Loucy (cell line): ENCODE measurements at regions not wholly inside any gene's neighbourhood (a gene's known extent, or its start where the extent isn't known, plus 50 kb on each side); places are given as distances from the start of the nearest gene placed in this dataset.

ENCODE experiments used
- H2AFZ ChIP-seq: fragments of 200-600 bp; sonication (generic); 2 replicates; pipeline ENCODE4 v1.6.0; 2016; ENCODE audit warnings: antibody characterized with exemption, mild to moderate bottlenecking, low read length, moderate library complexity
- H3F3A ChIP-seq: fragments of 200-600 bp; 2 replicates; pipeline ENCODE4 v1.6.0; 2016; ENCODE audit warnings: antibody characterized with exemption, low read depth, mild to moderate bottlenecking
- H3K27me3 ChIP-seq: fragments of 200-600 bp; sonication (generic); 2 replicates; pipeline ENCODE4 v1.6.1; 2014; ENCODE audit warnings: low read length, mild to moderate bottlenecking; ENCODE audit not compliant: insufficient read depth, poor library complexity, severe bottlenecking
- H3K36me3 ChIP-seq: fragments of 200-600 bp; sonication (generic); 2 replicates; pipeline ENCODE4 v1.6.1; 2016; ENCODE audit warnings: low read length; ENCODE audit not compliant: insufficient read depth
- H3K4me1 ChIP-seq: fragments of 200-600 bp; sonication (generic); 2 replicates; pipeline ENCODE4 v1.5.1; 2014; ENCODE audit warnings: low read length, mild to moderate bottlenecking; ENCODE audit not compliant: insufficient read depth, poor library complexity, severe bottlenecking
- H3K4me2 ChIP-seq: fragments of 200-600 bp; sonication (generic); 2 replicates; pipeline ENCODE4 v1.6.0; 2014; ENCODE audit warnings: antibody characterized with exemption, low read length, low read depth, mild to moderate bottlenecking; ENCODE audit not compliant: poor library complexity, severe bottlenecking
- H3K4me3 ChIP-seq: fragments of 200-600 bp; sonication (generic); 2 replicates; pipeline ENCODE4 v1.5.1; 2014; ENCODE audit warnings: low read length, mild to moderate bottlenecking, mixed read lengths; ENCODE audit not compliant: poor library complexity, severe bottlenecking
- H3K79me2 ChIP-seq: fragments of 200-600 bp; sonication (generic); 2 replicates; pipeline ENCODE4 v1.6.1; 2014; ENCODE audit warnings: low read length; ENCODE audit not compliant: insufficient read depth
- H3K9ac ChIP-seq: fragments of 200-600 bp; sonication (generic); 2 replicates; pipeline ENCODE4 v1.6.0; 2014; ENCODE audit warnings: mild to moderate bottlenecking, low read depth, low read length, moderate library complexity; ENCODE audit not compliant: poor library complexity, severe bottlenecking
- H3K9me2 ChIP-seq: fragments of 200-600 bp; sonication (generic); replicated peaks from 2 replicates; pipeline ENCODE4 v1.6.1; 2016; ENCODE audit warnings: low read depth, low read length, mixed read lengths
- H3K9me3 ChIP-seq: fragments of 200-600 bp; sonication (generic); 2 replicates; pipeline ENCODE4 v1.6.1; 2014; ENCODE audit warnings: mild to moderate bottlenecking, antibody characterized with exemption, low read length, low read depth; ENCODE audit not compliant: insufficient read depth
- H4K20me1 ChIP-seq: fragments of 200-600 bp; sonication (generic); 2 replicates; pipeline ENCODE4 v1.6.0; 2014; ENCODE audit warnings: antibody characterized with exemption, low read length, mild to moderate bottlenecking; ENCODE audit not compliant: insufficient read depth, poor library complexity, severe bottlenecking
- CTCF ChIP-seq: fragments of 200-600 bp; sonication (generic); conservative IDR thresholded peaks from 2 replicates; pipeline ENCODE4 v1.5.1; 2014; ENCODE audit warnings: mild to moderate bottlenecking, antibody characterized with exemption, low read length
- EZH2phosphoT487 ChIP-seq: fragments of 200-600 bp; IDR thresholded peaks from 2 replicates; pipeline ENCODE4 v1.6.1; 2018; ENCODE audit warnings: antibody characterized with exemption, mild to moderate bottlenecking, moderate library complexity, borderline replicate concordance

GRCh38 chr11:90512846-90513245 lies 290.0 kb upstream of the CHORDC1 start:
- no peaks in the 10 kb centered on the region for H3K36me3 ChIP-seq
- no peaks in the 10 kb centered on the region for H3K4me1 ChIP-seq
- no peak overlapping the region for H2AFZ ChIP-seq
- no peaks in the 10 kb centered on the region for H3K79me2 ChIP-seq
- H3F3A ChIP-seq, result no peaks in the 10 kb centered on the region
- no peak overlapping the region for H3K4me3 ChIP-seq
- no peak overlapping the region for H3K9ac ChIP-seq
- no peaks in the 10 kb centered on the region for H3K9me3 ChIP-seq
- no peak overlapping the region for H3K4me2 ChIP-seq
- H3K9me2 ChIP-seq, result no peaks in the 10 kb centered on the region
- H3K27me3 ChIP-seq, result no peaks in the 10 kb centered on the region
- H4K20me1 ChIP-seq, result no peaks in the 10 kb centered on the region
- TF ChIP-seq CTCF (no peak), EZH2phosphoT487 (no peak)

GRCh38 chr11:90510839-90511238 lies 288.0 kb upstream of the CHORDC1 start:
- no peaks in the 10 kb centered on the region for H3K27me3 ChIP-seq
- no peaks in the 10 kb centered on the region for H3F3A ChIP-seq
- no peak overlapping the region for H3K4me2 ChIP-seq
- H3K9ac ChIP-seq, result no peak overlapping the region
- H3K79me2 ChIP-seq, result no peaks in the 10 kb centered on the region
- no peaks in the 10 kb centered on the region for H3K36me3 ChIP-seq
- TF ChIP-seq CTCF (no peak), EZH2phosphoT487 (no peak)
- H3K4me3 ChIP-seq, result no peak overlapping the region
- H4K20me1 ChIP-seq, result no peaks in the 10 kb centered on the region
- H3K9me2 ChIP-seq, result no peaks in the 10 kb centered on the region
- H3K9me3 ChIP-seq, result no peaks in the 10 kb centered on the region
- no peak overlapping the region for H2AFZ ChIP-seq
- no peaks in the 10 kb centered on the region for H3K4me1 ChIP-seq

- Histone ChIP-seq H3K4me2 (no peak overlapping the region), H3K27me3 (no peaks in the 10 kb centered on the region), H2AFZ (no peak overlapping the region)
Measured at GRCh38 chr11:90500922-90501568, 278.2 kb upstream of the CHORDC1 start.

More at GRCh38 chr11:90500922-90501568, 278.2 kb upstream of the CHORDC1 start:
- Histone ChIP-seq H3K36me3 (no peaks in the 10 kb centered on the region), H3K9me2 (no peaks in the 10 kb centered on the region), H3F3A (no peaks in the 10 kb centered on the region), H4K20me1 (no peaks in the 10 kb centered on the region), H3K79me2 (no peaks in the 10 kb centered on the region), H3K9me3 (no peaks in the 10 kb centered on the region), H3K4me3 (no peak overlapping the region), H3K4me1 (no peaks in the 10 kb centered on the region), H3K9ac (no peak overlapping the region)
- TF ChIP-seq EZH2phosphoT487 (no peak), CTCF (no peak)
